HEK293T (cell line): ENCODE measurements at regions not wholly inside any gene's neighbourhood (a gene's known extent, or its start where the extent isn't known, plus 50 kb on each side); places are given as distances from the start of the nearest gene placed in this dataset.
"Not testable (repeated sequence)": the region's sequence is repeated elsewhere in the genome, so short reads cannot be mapped to it uniquely, and the experiment has no call there.

ENCODE experiments used
- CTCF ChIA-PET: fragments of 350-600 bp; formaldehyde crosslinking; extraction: SDS; loops from one replicate; lab custom pipeline; 2021; ENCODE audit warnings: antibody characterized with exemption, inconsistent platforms; lab: Yijun Ruan, JAX
- POLR2A ChIA-PET: fragments of 350-600 bp; formaldehyde crosslinking; extraction: SDS; loops from one replicate; lab custom pipeline; 2020; ENCODE audit warnings: antibody characterized with exemption, inconsistent platforms; lab: Yijun Ruan, JAX
- DNase-seq: peaks from one replicate; pipeline ENCODE4 v3.0.0; 2012; ENCODE audit warnings: mixed read lengths; ENCODE audit errors: extremely low spot score

DNA sequence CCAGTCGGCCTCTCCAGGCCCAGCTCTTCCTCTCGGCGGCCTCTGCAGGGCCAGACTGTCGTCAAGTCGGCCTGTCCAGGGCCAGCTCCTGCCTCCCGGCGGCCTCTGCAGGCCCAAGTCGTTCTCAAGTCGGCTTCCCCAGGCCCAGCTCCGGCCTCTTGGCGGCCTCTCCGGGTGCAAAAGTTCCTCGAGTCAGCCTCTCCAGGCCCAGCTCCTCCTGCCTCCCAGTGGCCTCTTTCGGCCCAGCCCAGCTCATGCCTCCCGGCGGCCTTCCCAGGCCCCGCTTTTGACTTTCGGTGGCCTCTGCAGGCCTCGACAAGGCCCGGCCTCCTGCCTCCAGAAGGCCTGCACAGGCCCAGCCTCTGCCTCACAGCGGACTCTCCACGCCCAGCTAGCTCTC, 51.7 kb upstream of the METTL14 start:
- POLR2A ChIA-PET: not testable (repeated sequence)

DNA sequence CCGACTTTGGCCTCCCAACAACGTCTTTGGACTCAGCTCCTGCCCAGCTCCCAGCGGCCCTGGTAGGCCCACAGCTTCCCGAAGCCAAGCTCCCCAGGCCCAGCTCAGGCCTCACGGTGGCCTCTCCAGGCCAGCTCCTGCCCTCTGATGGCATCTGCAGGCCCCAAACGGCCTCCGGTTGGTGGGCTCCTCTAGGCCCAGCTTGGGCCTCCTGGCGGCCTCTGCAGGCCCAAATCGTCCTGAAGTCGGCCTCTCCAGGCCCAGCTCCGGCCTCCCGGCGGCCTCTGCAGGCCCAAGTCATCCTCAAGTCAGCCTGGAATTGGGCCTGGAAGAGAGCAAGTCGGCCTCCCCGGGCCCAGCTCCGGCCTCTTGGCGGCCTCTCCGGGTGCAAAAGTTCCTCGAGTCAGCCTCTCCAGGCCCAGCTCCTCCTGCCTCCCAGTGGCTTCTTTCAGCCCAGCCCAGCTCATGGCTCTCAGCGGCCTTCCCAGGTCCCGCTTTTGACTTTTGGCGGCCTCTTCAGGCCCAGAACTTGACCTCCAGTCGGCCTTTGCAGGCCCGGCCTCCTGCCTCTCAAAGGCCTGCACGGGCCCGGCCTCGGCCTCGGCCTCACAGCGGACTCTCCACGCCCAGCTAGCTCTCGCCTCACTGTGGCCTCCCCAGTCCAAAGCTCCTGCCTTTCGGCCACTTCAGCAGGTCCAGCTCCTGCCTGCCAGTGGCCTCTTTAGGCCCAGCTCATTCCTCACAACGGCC, 50.9 kb upstream of the METTL14 start:
- POLR2A ChIA-PET, CTCF ChIA-PET, DNase-seq: not testable (repeated sequence)

More for the DNA sequence above, 51.7 kb upstream of the METTL14 start:
- DNase-seq, CTCF ChIA-PET: not testable (repeated sequence)
